ENCODE measurements at regions not wholly inside any gene's neighbourhood (a gene's known extent, or its start where the extent isn't known, plus 50 kb on each side); places are given as distances from the start of the nearest gene placed in this dataset.

DNA sequence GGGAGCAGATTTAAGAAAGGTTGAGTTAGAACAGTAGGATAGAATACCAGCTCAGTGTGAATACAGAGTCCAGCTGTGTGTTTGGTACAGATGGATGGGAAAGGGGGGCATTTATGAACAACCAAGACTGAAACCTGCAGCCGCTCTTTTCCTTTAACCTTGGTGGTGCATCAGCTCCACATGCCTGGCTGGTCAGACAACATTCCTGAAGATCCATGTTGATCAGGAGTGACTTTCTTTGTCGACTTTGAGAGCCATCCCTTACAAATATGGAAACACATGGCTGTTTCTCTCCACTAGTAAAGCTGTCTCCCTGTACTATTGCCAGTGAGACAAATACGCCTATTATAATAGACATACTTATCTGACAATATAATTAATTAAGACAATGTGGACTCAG is 476.5 kb upstream of the IGFBP3 start:
- POLR2A ChIA-PET: no interaction called here
- H3K27me3 ChIP-seq (ENCODE audit: insufficient read depth, low read length): no peaks in the 10 kb centered on the region
- no peaks in the 10 kb centered on the region for H3K36me3 ChIP-seq (ENCODE audit: control insufficient read depth in 1 of 2, insufficient read depth in 2 of 2, low read length in 2 of 2)
- TF ChIP-seq, protein P1, sequence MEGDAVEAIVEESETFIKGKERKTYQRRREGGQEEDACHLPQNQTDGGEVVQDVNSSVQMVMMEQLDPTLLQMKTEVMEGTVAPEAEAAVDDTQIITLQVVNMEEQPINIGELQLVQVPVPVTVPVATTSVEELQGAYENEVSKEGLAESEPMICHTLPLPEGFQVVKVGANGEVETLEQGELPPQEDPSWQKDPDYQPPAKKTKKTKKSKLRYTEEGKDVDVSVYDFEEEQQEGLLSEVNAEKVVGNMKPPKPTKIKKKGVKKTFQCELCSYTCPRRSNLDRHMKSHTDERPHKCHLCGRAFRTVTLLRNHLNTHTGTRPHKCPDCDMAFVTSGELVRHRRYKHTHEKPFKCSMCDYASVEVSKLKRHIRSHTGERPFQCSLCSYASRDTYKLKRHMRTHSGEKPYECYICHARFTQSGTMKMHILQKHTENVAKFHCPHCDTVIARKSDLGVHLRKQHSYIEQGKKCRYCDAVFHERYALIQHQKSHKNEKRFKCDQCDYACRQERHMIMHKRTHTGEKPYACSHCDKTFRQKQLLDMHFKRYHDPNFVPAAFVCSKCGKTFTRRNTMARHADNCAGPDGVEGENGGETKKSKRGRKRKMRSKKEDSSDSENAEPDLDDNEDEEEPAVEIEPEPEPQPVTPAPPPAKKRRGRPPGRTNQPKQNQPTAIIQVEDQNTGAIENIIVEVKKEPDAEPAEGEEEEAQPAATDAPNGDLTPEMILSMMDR (IDR thresholded peaks at IDR 0.05 in 2 of 3, conservative IDR thresholded peaks at IDR 0.05 in 1 of 3; ENCODE audit: borderline replicate concordance in 1 of 3, insufficient read depth in 1 of 3, low read depth in 2 of 3, low read length in 2 of 3): no peak
- no peak for TF ChIP-seq YY1 (IDR thresholded peaks at IDR 0.05; ENCODE audit: extremely low read depth, insufficient replicate concordance, low read depth, low read length)
- no peak for TF ChIP-seq EGR1 (IDR thresholded peaks at IDR 0.05; ENCODE audit: low read depth)
- no peak for TF ChIP-seq POLR2A (IDR thresholded peaks at IDR 0.05; ENCODE audit: borderline replicate concordance, extremely low read depth, insufficient read depth, insufficient read length)
- no peak for TF ChIP-seq SP1 (IDR thresholded peaks at IDR 0.05; ENCODE audit: low read depth)
- TF ChIP-seq, protein P2, sequence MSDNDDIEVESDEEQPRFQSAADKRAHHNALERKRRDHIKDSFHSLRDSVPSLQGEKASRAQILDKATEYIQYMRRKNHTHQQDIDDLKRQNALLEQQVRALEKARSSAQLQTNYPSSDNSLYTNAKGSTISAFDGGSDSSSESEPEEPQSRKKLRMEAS (IDR thresholded peaks at IDR 0.05): no peak
- no peak for TF ChIP-seq TCF7L2 (IDR thresholded peaks at IDR 0.05; ENCODE audit: borderline replicate concordance, extremely low read depth, insufficient read depth, insufficient read length)
- no peak for TF ChIP-seq JUND (IDR thresholded peaks at IDR 0.05)
- TF ChIP-seq, protein P3, sequence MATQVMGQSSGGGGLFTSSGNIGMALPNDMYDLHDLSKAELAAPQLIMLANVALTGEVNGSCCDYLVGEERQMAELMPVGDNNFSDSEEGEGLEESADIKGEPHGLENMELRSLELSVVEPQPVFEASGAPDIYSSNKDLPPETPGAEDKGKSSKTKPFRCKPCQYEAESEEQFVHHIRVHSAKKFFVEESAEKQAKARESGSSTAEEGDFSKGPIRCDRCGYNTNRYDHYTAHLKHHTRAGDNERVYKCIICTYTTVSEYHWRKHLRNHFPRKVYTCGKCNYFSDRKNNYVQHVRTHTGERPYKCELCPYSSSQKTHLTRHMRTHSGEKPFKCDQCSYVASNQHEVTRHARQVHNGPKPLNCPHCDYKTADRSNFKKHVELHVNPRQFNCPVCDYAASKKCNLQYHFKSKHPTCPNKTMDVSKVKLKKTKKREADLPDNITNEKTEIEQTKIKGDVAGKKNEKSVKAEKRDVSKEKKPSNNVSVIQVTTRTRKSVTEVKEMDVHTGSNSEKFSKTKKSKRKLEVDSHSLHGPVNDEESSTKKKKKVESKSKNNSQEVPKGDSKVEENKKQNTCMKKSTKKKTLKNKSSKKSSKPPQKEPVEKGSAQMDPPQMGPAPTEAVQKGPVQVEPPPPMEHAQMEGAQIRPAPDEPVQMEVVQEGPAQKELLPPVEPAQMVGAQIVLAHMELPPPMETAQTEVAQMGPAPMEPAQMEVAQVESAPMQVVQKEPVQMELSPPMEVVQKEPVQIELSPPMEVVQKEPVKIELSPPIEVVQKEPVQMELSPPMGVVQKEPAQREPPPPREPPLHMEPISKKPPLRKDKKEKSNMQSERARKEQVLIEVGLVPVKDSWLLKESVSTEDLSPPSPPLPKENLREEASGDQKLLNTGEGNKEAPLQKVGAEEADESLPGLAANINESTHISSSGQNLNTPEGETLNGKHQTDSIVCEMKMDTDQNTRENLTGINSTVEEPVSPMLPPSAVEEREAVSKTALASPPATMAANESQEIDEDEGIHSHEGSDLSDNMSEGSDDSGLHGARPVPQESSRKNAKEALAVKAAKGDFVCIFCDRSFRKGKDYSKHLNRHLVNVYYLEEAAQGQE (IDR thresholded peaks at IDR 0.05; ENCODE audit: low read depth): no peak
- no peak for TF ChIP-seq RAD21 (IDR thresholded peaks at IDR 0.05; ENCODE audit: low read depth)
- TF ChIP-seq CEBPB (IDR thresholded peaks at IDR 0.05; ENCODE audit: low read depth): no peak
- TF ChIP-seq ZFX (IDR thresholded peaks at IDR 0.05): no peak
- TF ChIP-seq, protein P4, sequence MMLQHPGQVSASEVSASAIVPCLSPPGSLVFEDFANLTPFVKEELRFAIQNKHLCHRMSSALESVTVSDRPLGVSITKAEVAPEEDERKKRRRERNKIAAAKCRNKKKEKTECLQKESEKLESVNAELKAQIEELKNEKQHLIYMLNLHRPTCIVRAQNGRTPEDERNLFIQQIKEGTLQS (IDR thresholded peaks at IDR 0.05): no peak
- TF ChIP-seq ZNF274 (IDR thresholded peaks at IDR 0.05; ENCODE audit: low read depth, low read length): no peak
- no peak for TF ChIP-seq SIN3A (IDR thresholded peaks at IDR 0.05; ENCODE audit: low read depth)
- TF ChIP-seq ELF1 (IDR thresholded peaks at IDR 0.05; ENCODE audit: borderline replicate concordance, low read depth): no peak
- TF ChIP-seq, protein P5, sequence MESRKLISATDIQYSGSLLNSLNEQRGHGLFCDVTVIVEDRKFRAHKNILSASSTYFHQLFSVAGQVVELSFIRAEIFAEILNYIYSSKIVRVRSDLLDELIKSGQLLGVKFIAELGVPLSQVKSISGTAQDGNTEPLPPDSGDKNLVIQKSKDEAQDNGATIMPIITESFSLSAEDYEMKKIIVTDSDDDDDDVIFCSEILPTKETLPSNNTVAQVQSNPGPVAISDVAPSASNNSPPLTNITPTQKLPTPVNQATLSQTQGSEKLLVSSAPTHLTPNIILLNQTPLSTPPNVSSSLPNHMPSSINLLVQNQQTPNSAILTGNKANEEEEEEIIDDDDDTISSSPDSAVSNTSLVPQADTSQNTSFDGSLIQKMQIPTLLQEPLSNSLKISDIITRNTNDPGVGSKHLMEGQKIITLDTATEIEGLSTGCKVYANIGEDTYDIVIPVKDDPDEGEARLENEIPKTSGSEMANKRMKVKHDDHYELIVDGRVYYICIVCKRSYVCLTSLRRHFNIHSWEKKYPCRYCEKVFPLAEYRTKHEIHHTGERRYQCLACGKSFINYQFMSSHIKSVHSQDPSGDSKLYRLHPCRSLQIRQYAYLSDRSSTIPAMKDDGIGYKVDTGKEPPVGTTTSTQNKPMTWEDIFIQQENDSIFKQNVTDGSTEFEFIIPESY (IDR thresholded peaks at IDR 0.05; ENCODE audit: extremely low read depth, insufficient replicate concordance, low read length): no peak
- intact Hi-C loops (cut with micrococcal nuclease): no loop called here
- no peak overlapping the region for H2AFZ ChIP-seq (ENCODE audit: low read depth, low read length, poor library complexity, severe bottlenecking)
- no peaks in the 10 kb centered on the region for H3K9me2 ChIP-seq (ENCODE audit: insufficient read depth)
- no peak overlapping the region for H3K9ac ChIP-seq (ENCODE audit: low read length)
- 0 out of 4 replicates have a peak, but pooled peaks cover 0 to 3% of the 10 kb centered on the region in 2 experiments for H3K4me1 ChIP-seq (ENCODE audit: control insufficient read depth in 1 of 2, insufficient read depth in 2 of 2, low read length in 2 of 2)
- DNase-seq (ENCODE audit: low read depth, low spot score) (no peak), ATAC-seq (no peak)
- RAD21 ChIA-PET (ENCODE audit: low non-redundant PET in 1 of 2, low total read pairs in 2 of 2, uncharacterized antibody in 2 of 2, unreplicated experiment in 2 of 2): no interaction called here
- H3K4me2 ChIP-seq (ENCODE audit: low read length): no peak overlapping the region
- H3K9me3 ChIP-seq (ENCODE audit: control insufficient read depth in 1 of 2, insufficient read depth in 1 of 2, low read depth in 1 of 2, low read length in 2 of 2): no peaks in the 10 kb centered on the region
- CTCF ChIA-PET: no interaction called here
- H3K27ac ChIP-seq (ENCODE audit: low read depth, low read length): no peak overlapping the region
- H3K4me3 ChIP-seq (replicated peaks in 1 of 2; ENCODE audit: low read depth in 1 of 2, low read length in 2 of 2): no peak overlapping the region
- H4K20me1 ChIP-seq (ENCODE audit: insufficient read depth): no peaks in the 10 kb centered on the region
- BruUV-seq (replicated peaks): no TSS peak
- H3K79me2 ChIP-seq (ENCODE audit: insufficient read depth, low read length): no peaks in the 10 kb centered on the region
